SU-DHL-6 (cell line): ENCODE measurements at regions not wholly inside any gene's neighbourhood (a gene's known extent, or its start where the extent isn't known, plus 50 kb on each side); places are given as distances from the start of the nearest gene placed in this dataset.

Experiments
- H2AFZ ChIP-seq: fragments of 200-600 bp; sonication (generic); 2 replicates; pipeline ENCODE4 v1.6.1; 2014; ENCODE audit warnings: low read depth, mild to moderate bottlenecking, moderate library complexity, mixed read lengths, antibody characterized with exemption, low read length; ENCODE audit not compliant: severe bottlenecking
- H3F3A ChIP-seq: fragments of 200-600 bp; shearing (Covaris generic); 2 replicates; pipeline ENCODE4 v1.6.0; 2016; ENCODE audit warnings: antibody characterized with exemption, mild to moderate bottlenecking; ENCODE audit not compliant: insufficient read depth
- H3K27ac ChIP-seq: fragments of 200-600 bp; sonication (generic); 2 replicates; pipeline ENCODE4 v1.5.1; 2016; ENCODE audit warnings: low read depth, mild to moderate bottlenecking, low read length, moderate library complexity, mixed read lengths
- H3K27me3 ChIP-seq: fragments of 200-600 bp; sonication (generic), shearing (Covaris generic); 2 replicates; pipeline ENCODE4 v1.6.0; 2014; ENCODE audit warnings: mild to moderate bottlenecking, low read length
- H3K36me3 ChIP-seq: fragments of 200-600 bp; sonication (generic); 2 replicates; pipeline ENCODE4 v1.6.1; 2014; ENCODE audit warnings: mild to moderate bottlenecking, low read length, mixed read lengths
- H3K4me2 ChIP-seq: fragments of 300-600, 200-600 bp; shearing (Covaris generic), sonication (generic); 2 replicates; pipeline ENCODE4 v1.6.0; 2014; ENCODE audit warnings: low read length, low read depth, mild to moderate bottlenecking; ENCODE audit not compliant: poor library complexity, severe bottlenecking
- H3K4me3 ChIP-seq: fragments of 200-600 bp; sonication (generic); 2 replicates; pipeline ENCODE4 v1.5.1; 2014; ENCODE audit warnings: antibody characterized with exemption, low read length, mild to moderate bottlenecking, mixed read lengths; ENCODE audit not compliant: insufficient read depth, poor library complexity, severe bottlenecking
- H3K79me2 ChIP-seq: fragments of 200-600 bp; sonication (generic); 2 replicates; pipeline ENCODE4 v1.6.1; 2014; ENCODE audit warnings: mild to moderate bottlenecking, low read length, moderate library complexity; ENCODE audit not compliant: insufficient read depth
- H3K9ac ChIP-seq: fragments of 200-600 bp; sonication (generic); 2 replicates; pipeline ENCODE4 v1.7.0; 2014; ENCODE audit warnings: mild to moderate bottlenecking, low read length
- H3K9me2 ChIP-seq: fragments of 200-600 bp; sonication (generic); replicated peaks from 2 replicates; pipeline ENCODE4 v1.6.1; 2014; ENCODE audit warnings: low read length; ENCODE audit not compliant: insufficient read depth
- H3K9me3 ChIP-seq: fragments of 200-600 bp; sonication (generic); 2 replicates; pipeline ENCODE4 v1.6.1; 2014; ENCODE audit warnings: low read length, mixed read lengths; ENCODE audit not compliant: insufficient read depth
- H4K20me1 ChIP-seq: fragments of 200-600 bp; sonication (generic); 2 replicates; pipeline ENCODE4 v1.6.1; 2014; ENCODE audit warnings: low read depth, mild to moderate bottlenecking, antibody characterized with exemption, low read length, moderate library complexity, mixed read lengths
- EZH2phosphoT487 ChIP-seq: fragments of 200-600 bp; sonication (generic), shearing (Covaris generic); conservative IDR thresholded peaks from 2 replicates; pipeline ENCODE4 v1.6.1; 2018; ENCODE audit warnings: mild to moderate bottlenecking, antibody characterized with exemption, low read length, moderate library complexity, mixed read lengths
- TF ChIP-seq, protein P1 (sequence below): fragments of 200-600 bp; sonication (generic); IDR thresholded peaks from one replicate; pipeline ENCODE4 v1.5.1; 2017; ENCODE audit warnings: antibody characterized with exemption, mild to moderate bottlenecking, low read length, moderate library complexity; ENCODE audit not compliant: insufficient read depth, poor library complexity, severe bottlenecking

DNA sequence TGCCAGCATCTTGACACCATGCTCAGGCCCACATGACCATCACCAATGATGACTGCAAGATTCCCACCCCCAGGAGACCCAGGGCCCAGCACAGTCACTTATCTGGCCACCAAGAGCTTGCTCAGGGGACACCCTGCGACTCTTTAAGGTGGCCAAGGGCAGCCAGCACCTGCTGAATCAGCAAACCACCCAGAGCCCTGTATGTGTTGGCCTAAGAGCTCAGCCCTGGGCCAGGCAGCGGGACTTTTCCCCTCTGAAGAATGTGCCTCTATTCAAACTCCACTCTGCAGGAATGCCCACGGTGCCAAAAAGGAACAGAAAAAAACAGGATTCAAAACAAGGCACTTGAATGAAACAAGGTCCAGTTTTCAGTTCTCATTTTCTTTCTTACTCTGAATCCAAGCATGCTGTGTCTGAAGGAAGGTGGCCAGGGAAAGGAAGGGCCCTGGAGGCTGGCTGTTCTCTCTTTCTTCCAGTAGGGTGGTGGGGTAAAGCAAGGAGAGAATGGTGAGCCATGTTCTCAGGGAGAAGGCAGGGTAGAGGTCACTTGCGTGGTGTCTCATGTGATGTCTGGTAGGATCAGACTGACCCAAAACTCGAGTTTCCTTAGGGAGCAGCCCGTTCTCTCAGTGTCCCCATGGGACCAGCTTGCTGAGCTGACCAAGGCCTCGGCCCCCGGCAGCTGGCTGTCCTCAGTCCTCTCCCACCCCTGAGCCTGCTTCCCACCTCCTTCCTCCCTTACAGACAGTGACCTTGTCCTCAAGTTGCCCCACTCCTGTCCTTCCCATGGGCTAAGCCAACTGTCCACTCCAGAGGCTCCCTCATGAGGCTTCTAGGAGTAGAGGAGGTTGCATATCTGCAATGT is 150.0 kb downstream of the RNF152 start:
- Histone ChIP-seq H3K4me2 (no peak overlapping the region), H3K27ac (no peak overlapping the region), H3F3A (no peaks in the 10 kb centered on the region), H3K79me2 (no peaks in the 10 kb centered on the region), H3K36me3 (no peaks in the 10 kb centered on the region), H3K4me3 (no peak overlapping the region), H3K9me3 (no peaks in the 10 kb centered on the region), H3K9me2 (no peaks in the 10 kb centered on the region), H4K20me1 (no peaks in the 10 kb centered on the region), H3K27me3 (no peaks in the 10 kb centered on the region), H2AFZ (no peak overlapping the region), H3K9ac (no peak overlapping the region)
- TF ChIP-seq EZH2phosphoT487: no peak
- TF ChIP-seq, protein P1, sequence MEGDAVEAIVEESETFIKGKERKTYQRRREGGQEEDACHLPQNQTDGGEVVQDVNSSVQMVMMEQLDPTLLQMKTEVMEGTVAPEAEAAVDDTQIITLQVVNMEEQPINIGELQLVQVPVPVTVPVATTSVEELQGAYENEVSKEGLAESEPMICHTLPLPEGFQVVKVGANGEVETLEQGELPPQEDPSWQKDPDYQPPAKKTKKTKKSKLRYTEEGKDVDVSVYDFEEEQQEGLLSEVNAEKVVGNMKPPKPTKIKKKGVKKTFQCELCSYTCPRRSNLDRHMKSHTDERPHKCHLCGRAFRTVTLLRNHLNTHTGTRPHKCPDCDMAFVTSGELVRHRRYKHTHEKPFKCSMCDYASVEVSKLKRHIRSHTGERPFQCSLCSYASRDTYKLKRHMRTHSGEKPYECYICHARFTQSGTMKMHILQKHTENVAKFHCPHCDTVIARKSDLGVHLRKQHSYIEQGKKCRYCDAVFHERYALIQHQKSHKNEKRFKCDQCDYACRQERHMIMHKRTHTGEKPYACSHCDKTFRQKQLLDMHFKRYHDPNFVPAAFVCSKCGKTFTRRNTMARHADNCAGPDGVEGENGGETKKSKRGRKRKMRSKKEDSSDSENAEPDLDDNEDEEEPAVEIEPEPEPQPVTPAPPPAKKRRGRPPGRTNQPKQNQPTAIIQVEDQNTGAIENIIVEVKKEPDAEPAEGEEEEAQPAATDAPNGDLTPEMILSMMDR: no peak

DNA sequence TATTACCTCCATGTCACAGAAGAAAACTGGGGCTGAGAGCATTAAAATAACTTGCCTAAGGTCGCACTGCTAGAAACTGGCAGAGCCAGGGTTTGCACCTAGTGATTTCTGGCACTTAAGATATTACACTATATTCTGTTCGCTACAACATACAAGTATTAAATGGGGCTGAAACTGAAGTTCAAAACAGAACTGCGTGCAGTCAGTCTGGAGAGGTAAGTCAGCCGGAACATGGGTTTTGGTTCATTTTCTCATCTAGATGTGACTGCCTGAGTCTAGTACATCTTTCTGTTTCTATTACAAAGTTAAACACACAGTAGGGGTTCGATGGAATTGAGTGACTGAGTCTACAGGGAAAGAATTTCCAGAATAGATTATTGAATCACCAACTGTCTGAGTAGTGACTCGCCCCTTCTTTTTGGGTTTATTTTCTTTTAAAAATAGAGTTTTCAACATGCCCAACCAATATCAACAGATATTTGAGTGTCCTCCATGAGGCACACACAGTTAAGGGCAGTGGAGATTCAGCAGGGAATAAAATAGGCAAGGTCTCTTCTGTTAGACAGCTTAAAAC is 150.8 kb downstream of the RNF152 start:
- Histone ChIP-seq H3K9me3 (no peaks in the 10 kb centered on the region), H3K27me3 (no peaks in the 10 kb centered on the region), H3K9me2 (no peaks in the 10 kb centered on the region), H3K9ac (no peak overlapping the region), H2AFZ (no peak overlapping the region), H3K4me2 (no peak overlapping the region), H3F3A (no peaks in the 10 kb centered on the region), H3K4me3 (no peak overlapping the region), H3K79me2 (no peaks in the 10 kb centered on the region), H3K27ac (no peak overlapping the region), H4K20me1 (no peaks in the 10 kb centered on the region), H3K36me3 (no peaks in the 10 kb centered on the region)
- TF ChIP-seq EZH2phosphoT487: no peak
- TF ChIP-seq, protein P1: no peak

DNA sequence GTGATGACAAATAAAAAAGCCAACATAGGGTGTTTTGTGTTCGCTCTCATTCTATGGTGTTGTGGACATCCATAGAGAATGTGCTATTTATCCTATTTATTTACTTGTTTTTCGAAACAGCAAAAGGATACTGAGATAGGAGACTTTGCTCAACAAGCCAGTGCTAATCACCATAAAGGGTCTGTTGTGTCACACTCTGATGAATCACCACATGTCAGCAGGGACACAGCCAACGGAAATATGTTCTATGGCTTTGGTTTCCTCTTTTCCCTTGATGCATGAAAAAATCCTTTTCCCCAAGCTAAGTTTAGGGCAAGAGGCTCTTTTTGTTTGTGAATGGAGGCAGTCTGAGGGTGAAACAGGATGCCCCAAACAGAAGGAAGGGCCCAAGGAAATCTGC is 154.3 kb downstream of the RNF152 start:
- Histone ChIP-seq H3K9ac (no peak overlapping the region), H3K4me3 (no peak overlapping the region), H3K27ac (no peak overlapping the region), H3K27me3 (no peaks in the 10 kb centered on the region), H3K9me3 (no peaks in the 10 kb centered on the region), H4K20me1 (no peaks in the 10 kb centered on the region), H3F3A (no peaks in the 10 kb centered on the region), H3K79me2 (no peaks in the 10 kb centered on the region), H3K36me3 (no peaks in the 10 kb centered on the region), H2AFZ (no peak overlapping the region), H3K4me2 (no peak overlapping the region), H3K9me2 (no peaks in the 10 kb centered on the region)
- TF ChIP-seq, protein P1: no peak
- no peak for TF ChIP-seq EZH2phosphoT487
